ENCODE measurements at regions not wholly inside any gene's neighbourhood (a gene's known extent, or its start where the extent isn't known, plus 50 kb on each side); places are given as distances from the start of the nearest gene placed in this dataset.

GRCh38 chr1:81128079-81128478 is 672.7 kb upstream of the ADGRL2 start:
- no peak for DNase-seq

DNA sequence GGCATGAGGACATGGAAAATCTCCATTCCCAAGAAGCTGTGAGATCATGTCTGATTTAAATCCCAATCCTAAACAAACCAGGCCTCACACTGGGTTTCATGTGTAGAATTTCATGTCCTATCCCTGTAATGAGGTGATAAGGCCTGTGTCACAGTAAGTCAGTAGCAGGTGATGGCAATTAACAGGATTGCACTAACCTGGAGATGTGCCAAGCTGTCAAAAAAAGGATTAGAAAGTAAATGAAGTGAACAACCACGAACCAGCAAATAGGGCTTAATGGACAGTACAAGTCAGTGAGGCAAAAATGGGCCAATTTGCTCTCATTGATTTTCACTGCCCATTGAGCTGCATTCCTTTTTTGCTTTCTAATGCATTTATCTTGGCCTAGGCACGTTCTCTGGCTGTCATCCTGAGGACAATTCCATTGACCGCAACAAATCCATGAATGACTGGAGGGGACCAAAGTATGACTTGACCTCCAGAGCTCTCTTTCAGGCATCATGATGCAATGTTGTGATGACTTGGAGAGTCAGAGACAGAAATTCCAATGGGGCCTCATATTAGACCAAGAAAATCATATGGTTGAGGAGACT is 673.6 kb upstream of the ADGRL2 start:
- DNase-seq, result no peak

- no peak for DNase-seq
These were observed 675.1 kb upstream of the ADGRL2 start for GRCh38 chr1:81125672-81126071.

DNA sequence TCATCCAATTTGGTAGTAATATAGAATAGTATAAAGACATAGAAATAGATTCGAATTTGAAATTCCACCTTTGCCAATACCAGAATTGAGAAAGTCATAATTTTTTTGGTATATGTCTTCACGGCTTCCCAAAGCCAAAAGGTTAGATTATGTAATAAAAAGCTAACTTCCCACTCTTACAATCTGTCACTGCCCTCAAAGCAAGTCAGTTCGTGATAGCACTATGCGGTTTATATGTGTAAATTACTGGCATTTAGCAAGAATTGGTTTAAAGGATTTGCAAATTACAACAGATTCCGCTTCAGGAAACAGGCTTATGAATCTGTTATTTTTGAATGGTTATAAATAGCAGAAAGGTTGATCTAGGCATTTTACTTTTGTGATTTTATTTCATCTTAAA is 679.4 kb upstream of the ADGRL2 start:
- DNase-seq, result no peak

- no peak for DNase-seq
These were observed 681.4 kb upstream of the ADGRL2 start for GRCh38 chr1:81119319-81119718.

DNA sequence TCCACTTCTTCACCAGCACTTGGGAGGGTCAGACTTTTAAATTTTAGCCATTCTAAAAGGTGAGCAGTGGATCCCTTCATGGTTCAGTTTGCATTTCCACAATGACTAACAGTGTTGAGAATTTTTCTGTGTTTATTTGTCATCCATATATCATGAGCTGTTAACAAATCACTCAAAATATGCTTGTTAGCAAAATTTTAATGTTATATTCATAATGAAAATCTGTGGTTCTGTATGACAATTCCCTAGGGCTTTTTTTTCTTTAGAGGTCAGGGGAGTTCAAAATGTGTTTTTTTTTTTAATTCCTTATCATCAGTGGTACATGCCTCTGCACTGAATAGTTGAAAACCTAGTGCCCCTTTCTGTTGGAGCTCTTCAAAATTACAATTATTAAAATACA is 682.2 kb upstream of the ADGRL2 start:
- DNase-seq, result no peak

GRCh38 chr1:81115422-81115821 is 685.3 kb upstream of the ADGRL2 start:
- DNase-seq, result no peak

GRCh38 chr1:81114191-81114590 is 686.5 kb upstream of the ADGRL2 start:
- no peak for DNase-seq

- DNase-seq, result no peak
These were observed 687.0 kb upstream of the ADGRL2 start for GRCh38 chr1:81113688-81114087.

GRCh38 chr1:81111818-81112217 is 688.9 kb upstream of the ADGRL2 start:
- DNase-seq, result no peak

DNA sequence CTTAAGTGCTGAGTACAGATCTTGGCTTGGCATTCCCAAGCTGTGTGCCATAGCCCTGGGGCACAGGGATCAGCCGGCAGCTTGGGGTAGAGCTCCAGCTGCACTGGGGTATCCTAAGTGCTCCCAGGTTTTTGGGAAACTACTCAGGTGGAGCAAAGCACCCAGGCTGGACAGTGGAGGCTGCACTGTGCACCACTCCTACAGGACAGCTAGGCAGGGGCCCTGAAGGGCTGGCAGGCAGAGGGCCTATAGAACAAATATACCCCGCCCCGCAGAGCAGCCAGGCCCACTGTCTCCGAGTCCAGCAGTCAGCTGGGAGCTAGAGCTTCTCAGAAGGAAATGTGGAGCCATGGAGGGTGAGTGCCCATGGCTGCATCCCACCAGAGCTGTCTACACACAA is 691.7 kb upstream of the ADGRL2 start:
- no peak for DNase-seq

DNA sequence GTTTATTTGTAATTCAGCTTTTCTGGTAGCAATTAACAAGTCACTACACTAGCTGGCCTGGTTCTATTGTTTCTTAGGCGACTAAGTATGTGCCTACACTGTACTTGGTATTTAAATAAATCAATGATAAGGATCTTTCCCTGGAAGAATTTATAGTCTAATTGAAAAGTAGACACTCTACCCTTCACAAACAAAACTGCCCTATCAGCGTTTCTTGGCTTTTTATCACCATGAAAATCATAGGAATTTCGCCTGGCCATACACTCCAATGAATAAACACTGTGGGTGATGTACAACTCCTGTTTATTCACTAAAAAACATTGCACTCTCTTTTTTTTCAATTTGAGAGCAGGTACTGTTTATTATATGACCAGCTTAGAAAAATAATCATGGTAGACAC is 702.9 kb upstream of the ADGRL2 start:
- no peak for DNase-seq

DNA sequence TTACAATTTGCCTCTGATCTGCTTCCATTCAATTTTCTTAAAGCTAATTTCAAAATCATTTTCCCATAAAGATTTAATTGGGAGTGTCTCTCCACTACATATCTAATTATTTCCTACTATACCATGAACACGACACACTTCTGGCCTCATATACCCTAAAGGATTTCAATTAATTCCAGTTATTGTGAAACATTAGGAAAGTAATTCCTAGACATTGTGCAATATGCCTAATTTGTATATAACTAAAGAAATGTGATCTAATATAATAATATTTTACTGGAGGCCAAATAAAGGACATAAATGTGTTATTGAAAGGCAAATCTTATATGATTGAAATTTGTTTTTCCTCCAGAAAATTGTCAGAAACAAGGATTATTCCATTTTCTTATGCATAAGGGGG is 727.2 kb upstream of the ADGRL2 start:
- DNase-seq, result no peak

- no peak for DNase-seq
These were observed 728.6 kb upstream of the ADGRL2 start for GRCh38 chr1:81071969-81072753.

GRCh38 chr1:81071072-81071858 is 729.5 kb upstream of the ADGRL2 start:
- no peak for DNase-seq

- DNase-seq, result no peak
These were observed 730.9 kb upstream of the ADGRL2 start for GRCh38 chr1:81069856-81070255.

DNA sequence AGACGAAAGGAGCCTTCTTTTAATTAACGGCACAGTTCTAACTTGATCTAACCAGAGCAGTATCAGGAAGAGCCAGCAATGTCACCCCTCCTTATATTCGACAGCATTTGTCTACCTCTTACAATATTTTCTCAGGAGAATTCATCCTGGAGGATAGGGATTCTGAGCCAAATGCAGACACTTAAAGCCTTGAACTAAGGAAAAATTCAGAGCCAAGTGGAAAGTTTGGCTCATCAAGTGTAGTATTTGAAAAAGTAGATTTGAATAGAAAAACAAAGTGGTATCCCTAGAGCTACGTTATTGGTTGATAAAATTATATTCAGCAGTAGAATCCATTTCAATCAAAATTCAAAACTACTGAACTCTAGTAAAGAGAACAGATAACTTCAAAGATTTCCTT is 732.0 kb upstream of the ADGRL2 start:
- no peak for DNase-seq

DNA sequence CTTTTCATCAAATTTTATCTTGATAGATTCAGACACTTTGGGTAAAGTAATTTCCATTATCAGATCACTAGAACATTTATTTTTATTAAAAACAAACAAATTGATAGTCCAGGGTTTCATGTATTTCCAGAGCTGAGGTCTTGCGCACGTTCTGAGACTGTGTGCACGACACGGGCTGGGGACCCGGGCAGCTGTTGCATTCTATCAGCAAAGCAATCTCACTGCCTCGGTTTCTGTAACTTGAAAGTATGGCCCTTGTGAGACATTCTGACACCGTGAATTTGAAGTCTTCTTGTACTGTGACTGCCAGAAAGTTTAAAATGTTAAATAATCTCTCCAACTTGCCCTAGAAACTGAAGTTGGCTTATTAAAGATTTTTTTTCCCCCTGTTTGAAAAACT is 746.9 kb upstream of the ADGRL2 start:
- DNase-seq, result no peak

DNA sequence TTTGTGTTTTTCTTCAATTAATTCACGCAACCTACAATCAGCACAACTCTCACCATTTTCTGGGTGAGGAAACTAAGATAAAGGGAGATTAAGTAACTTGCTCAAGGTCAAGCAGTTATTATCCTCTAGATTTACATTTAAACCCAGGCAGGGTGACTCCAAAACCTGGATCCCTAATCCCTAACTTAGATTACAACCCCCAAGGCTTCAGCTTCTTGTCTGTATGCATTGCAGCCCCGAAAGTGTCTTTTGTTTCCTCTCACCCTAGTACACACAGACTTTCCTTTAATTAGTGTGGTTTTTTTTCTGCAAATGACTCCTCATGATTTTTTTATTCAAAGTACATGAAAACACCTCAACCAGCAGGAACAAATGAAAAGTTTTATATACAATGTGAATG is 748.6 kb upstream of the ADGRL2 start:
- no peak for DNase-seq

DNA sequence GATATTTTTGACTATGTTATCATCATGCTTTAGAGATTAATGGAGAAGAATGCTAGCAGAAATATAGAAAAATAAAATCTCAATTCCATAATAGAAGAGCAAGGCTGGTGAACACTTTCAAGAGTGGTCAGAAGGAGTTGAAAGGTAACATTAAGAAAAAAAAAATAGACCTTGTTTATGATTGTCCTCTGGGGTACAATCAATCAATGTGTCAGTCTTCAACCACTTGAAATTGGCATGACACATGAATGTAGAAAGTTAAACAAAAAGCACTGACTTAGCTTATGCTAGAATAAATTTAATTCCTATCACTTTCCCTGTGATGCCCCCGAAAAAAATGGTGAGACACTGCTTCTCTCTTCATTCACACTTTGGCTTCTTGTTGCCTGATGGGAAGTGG is 750.3 kb upstream of the ADGRL2 start:
- no peak for DNase-seq

- DNase-seq, result no peak
These were observed 756.0 kb upstream of the ADGRL2 start for GRCh38 chr1:81044708-81045107.

- DNase-seq, result no peak
These were observed 758.5 kb upstream of the ADGRL2 start for GRCh38 chr1:81042225-81042624.

DNA sequence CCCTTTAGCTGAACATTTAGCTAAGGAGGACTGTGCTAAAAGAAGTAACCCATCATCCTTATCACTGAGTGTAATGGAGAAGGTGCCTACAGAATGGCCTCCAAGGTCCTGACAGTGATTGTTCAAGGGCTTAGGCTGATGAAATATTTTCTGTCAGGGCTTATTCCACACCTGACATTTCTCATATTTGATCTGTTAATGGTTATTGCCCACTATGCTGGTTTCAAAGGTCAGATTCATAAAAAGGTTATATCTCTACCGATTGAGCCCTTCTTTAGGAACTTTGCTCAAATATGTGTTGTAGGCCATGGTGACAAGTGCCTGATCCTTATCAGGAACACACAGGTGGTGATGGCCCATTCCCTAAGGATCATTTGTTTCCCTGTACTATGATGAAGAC is 766.4 kb upstream of the ADGRL2 start:
- no peak for DNase-seq

DNA sequence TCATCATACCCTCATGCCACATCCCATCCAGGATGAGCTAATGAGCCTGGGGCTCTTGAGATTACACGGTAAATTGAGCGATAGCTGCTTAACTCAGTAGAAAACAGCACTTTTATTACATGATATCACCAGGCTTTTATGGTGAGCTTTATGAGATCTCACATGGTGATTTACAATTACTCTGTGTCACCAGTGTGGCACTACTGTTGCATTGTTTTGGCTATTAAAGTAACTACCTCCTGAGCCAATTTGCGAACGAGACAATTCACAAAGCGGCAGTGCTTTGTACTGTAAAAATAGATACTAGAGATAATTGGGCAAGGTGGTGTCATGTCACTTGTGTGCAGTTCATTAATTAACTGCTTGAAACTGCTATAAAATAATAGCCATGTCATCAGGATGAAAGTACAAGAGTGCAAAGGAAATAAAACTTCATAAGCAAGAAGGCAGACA is 767.7 kb upstream of the ADGRL2 start:
- no peak for DNase-seq

Data from midbrain (tissue), 1 donor.